ENCODE measurements at regions not wholly inside any gene's neighbourhood (a gene's known extent, or its start where the extent isn't known, plus 50 kb on each side); places are given as distances from the start of the nearest gene placed in this dataset.

GRCh38 chr2:234676109-234676782, 179.4 kb upstream of the ARL4C start:
- H3K4me3 ChIP-seq (replicated peaks in 1 of 4; ENCODE audit: control extremely low read depth in 1 of 4, insufficient read depth in 1 of 4, low read depth in 3 of 4, low read length in 4 of 4): no peak overlapping the region
- no peak for DNase-seq (ENCODE audit: low read depth in 2 of 2)
- no peaks in the 10 kb centered on the region for H3K27me3 ChIP-seq (ENCODE audit: control insufficient read depth, insufficient read depth, low read length)
- peaks cover 43% of the 10 kb centered on the region for H3K4me1 ChIP-seq (ENCODE audit: control insufficient read depth, extremely low read depth, insufficient read depth, low read length)
- no peak overlapping the region for H3K4me2 ChIP-seq (ENCODE audit: extremely low read depth, insufficient read depth, low read length)
- H3K36me3 ChIP-seq (ENCODE audit: control insufficient read depth, insufficient read depth, low read length): no peaks in the 10 kb centered on the region
- no peaks in the 10 kb centered on the region for H3K9me3 ChIP-seq (ENCODE audit: control insufficient read depth, insufficient read depth, low read depth, low read length)
- TF ChIP-seq CTCF (conservative IDR thresholded peaks at IDR 0.05 in 1 of 2, IDR thresholded peaks at IDR 0.05 in 1 of 2; ENCODE audit: low read depth in 1 of 2, low read length in 2 of 2): no peak
- TF ChIP-seq EZH2 (IDR thresholded peaks at IDR 0.05; ENCODE audit: low read length, missing control alignments): no peak
- H2AFZ ChIP-seq (ENCODE audit: low read length): no peak overlapping the region
- no peak overlapping the region for H3K9ac ChIP-seq (ENCODE audit: insufficient read depth, low read length)
- H3K27ac ChIP-seq (ENCODE audit: insufficient read depth, low read length): no peak overlapping the region
- no peaks in the 10 kb centered on the region for H4K20me1 ChIP-seq (ENCODE audit: control insufficient read depth, extremely low read depth, insufficient read depth, low read length)
- no peaks in the 10 kb centered on the region for H3K79me2 ChIP-seq (ENCODE audit: control insufficient read depth, insufficient read depth, low read length)

- Histone ChIP-seq H3K4me3 (replicated peaks in 1 of 4; ENCODE audit: control extremely low read depth in 1 of 4, insufficient read depth in 1 of 4, low read depth in 3 of 4, low read length in 4 of 4) (no peak overlapping the region), H3K36me3 (ENCODE audit: control insufficient read depth, insufficient read depth, low read length) (no peaks in the 10 kb centered on the region), H3K9ac (ENCODE audit: insufficient read depth, low read length) (no peak overlapping the region), H3K9me3 (ENCODE audit: control insufficient read depth, insufficient read depth, low read depth, low read length) (no peaks in the 10 kb centered on the region), H3K4me1 (ENCODE audit: control insufficient read depth, extremely low read depth, insufficient read depth, low read length) (peaks cover 36% of the 10 kb centered on the region), H4K20me1 (ENCODE audit: control insufficient read depth, extremely low read depth, insufficient read depth, low read length) (no peaks in the 10 kb centered on the region), H3K27ac (ENCODE audit: insufficient read depth, low read length) (peak overlapping the region; percentile 69), H3K4me2 (ENCODE audit: extremely low read depth, insufficient read depth, low read length) (peak overlapping the region; percentile 68), H2AFZ (ENCODE audit: low read length) (no peak overlapping the region), H3K27me3 (ENCODE audit: control insufficient read depth, insufficient read depth, low read length) (no peaks in the 10 kb centered on the region), H3K79me2 (ENCODE audit: control insufficient read depth, insufficient read depth, low read length) (no peaks in the 10 kb centered on the region)
- TF ChIP-seq EZH2 (IDR thresholded peaks at IDR 0.05; ENCODE audit: low read length, missing control alignments) (no peak), CTCF (conservative IDR thresholded peaks at IDR 0.05 in 1 of 2, IDR thresholded peaks at IDR 0.05 in 1 of 2; ENCODE audit: low read depth in 1 of 2, low read length in 2 of 2) (no peak)
- DNase-seq (ENCODE audit: low read depth in 2 of 2): peak; percentile 39 to 82
Measured at GRCh38 chr2:234674781-234675201, 177.9 kb upstream of the ARL4C start.

DNA sequence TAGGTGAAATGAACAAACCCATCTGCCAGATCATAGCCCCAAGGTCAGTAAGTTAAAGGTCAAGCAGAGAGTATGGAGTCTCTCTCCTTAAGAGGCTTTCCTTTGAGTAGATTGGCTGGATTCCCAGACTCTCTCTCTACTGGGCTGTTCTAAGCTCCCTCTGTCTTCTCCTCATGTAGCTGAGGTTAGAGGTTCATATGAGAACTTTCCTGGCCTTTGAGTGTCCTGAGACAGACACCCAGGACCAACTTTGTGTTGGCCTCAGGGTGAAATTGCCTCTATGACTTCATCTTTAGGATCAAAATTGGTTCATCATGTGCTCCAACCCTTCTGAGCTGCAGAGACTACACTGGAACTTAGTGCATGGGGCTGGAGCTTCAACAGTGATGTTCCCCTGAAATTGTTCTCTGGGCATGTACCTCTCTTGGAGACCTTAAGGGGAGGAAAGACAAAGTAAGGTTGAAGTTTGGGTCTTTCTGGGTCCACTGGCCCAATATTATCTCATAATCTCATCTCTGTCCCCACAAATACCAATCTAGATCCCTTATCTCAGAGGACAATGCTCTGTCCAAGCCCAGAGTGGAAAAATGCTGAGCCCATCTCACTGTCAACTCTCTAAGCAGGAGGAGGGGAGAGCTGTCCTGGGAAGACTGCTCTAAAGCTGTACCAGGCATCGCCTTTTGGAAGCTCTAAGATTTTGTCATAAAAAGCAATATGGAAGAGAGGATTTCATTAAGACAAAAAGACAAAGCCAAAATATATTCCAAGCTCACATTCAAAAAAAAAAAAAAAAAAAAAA, 177.3 kb upstream of the ARL4C start:
- Histone ChIP-seq H3K4me2 (ENCODE audit: extremely low read depth, insufficient read depth, low read length) (peak overlapping the region; percentile 37), H3K36me3 (ENCODE audit: control insufficient read depth, insufficient read depth, low read length) (no peaks in the 10 kb centered on the region), H3K4me3 (replicated peaks in 1 of 4; ENCODE audit: control extremely low read depth in 1 of 4, insufficient read depth in 1 of 4, low read depth in 3 of 4, low read length in 4 of 4) (no peak overlapping the region), H3K27ac (ENCODE audit: insufficient read depth, low read length) (peak overlapping the region; percentile 69), H4K20me1 (ENCODE audit: control insufficient read depth, extremely low read depth, insufficient read depth, low read length) (no peaks in the 10 kb centered on the region), H3K9ac (ENCODE audit: insufficient read depth, low read length) (no peak overlapping the region), H3K9me3 (ENCODE audit: control insufficient read depth, insufficient read depth, low read depth, low read length) (no peaks in the 10 kb centered on the region), H3K4me1 (ENCODE audit: control insufficient read depth, extremely low read depth, insufficient read depth, low read length) (peaks cover 31% of the 10 kb centered on the region), H3K79me2 (ENCODE audit: control insufficient read depth, insufficient read depth, low read length) (no peaks in the 10 kb centered on the region), H2AFZ (ENCODE audit: low read length) (no peak overlapping the region), H3K27me3 (ENCODE audit: control insufficient read depth, insufficient read depth, low read length) (no peaks in the 10 kb centered on the region)
- TF ChIP-seq CTCF (conservative IDR thresholded peaks at IDR 0.05 in 1 of 2, IDR thresholded peaks at IDR 0.05 in 1 of 2; ENCODE audit: low read depth in 1 of 2, low read length in 2 of 2) (no peak), EZH2 (IDR thresholded peaks at IDR 0.05; ENCODE audit: low read length, missing control alignments) (no peak)
- peak in 1 of 2 donors; percentile 31 for DNase-seq (ENCODE audit: low read depth in 2 of 2)
